HAP-1 (cell line): ENCODE measurements at regions not wholly inside any gene's neighbourhood (a gene's known extent, or its start where the extent isn't known, plus 50 kb on each side); places are given as distances from the start of the nearest gene placed in this dataset.

Experiments used
- DNase-seq, 2 experiments: peaks; one replicate each; pipeline ENCODE4 v3.0.0-alpha.2; 2016 to 2020; ENCODE audit warnings: low spot score in 2 of 2
- H3K27me3 ChIP-seq: fragments of 250-450 bp; sonication (Bioruptor Pico); 2 replicates; pipeline ENCODE4 v1.5.1; 2020; ENCODE audit warnings: low read depth, mild to moderate bottlenecking, moderate library complexity
- H3K36me3 ChIP-seq: fragments of 250-450 bp; sonication (Bioruptor Pico); replicated peaks from 2 replicates; pipeline ENCODE4 v1.5.1; 2020; ENCODE audit warnings: mild to moderate bottlenecking
- H3K4me1 ChIP-seq: fragments of 250-450 bp; sonication (Bioruptor Pico); 2 replicates; pipeline ENCODE4 v1.5.1; 2020; ENCODE audit warnings: mild to moderate bottlenecking
- H3K4me3 ChIP-seq: fragments of 250-450 bp; sonication (Bioruptor Pico); 2 replicates; pipeline ENCODE4 v1.5.1; 2020; ENCODE audit warnings: mild to moderate bottlenecking, moderate library complexity
- H3K9me3 ChIP-seq: fragments of 250-450 bp; sonication (Bioruptor Pico); 2 replicates; pipeline ENCODE4 v1.5.1; 2020; ENCODE audit warnings: mild to moderate bottlenecking, moderate library complexity
- in situ Hi-C: fragments of 300-500 bp; cut with MboI; formaldehyde crosslinking; loops from 3 replicates; pipeline ENCODE4 v1.14.3; 2020; ENCODE audit warnings: low sequenced_read_pairs, inconsistent platforms, mixed read lengths

- in situ Hi-C loops, result no loop called here
- no peak for DNase-seq
- H3K4me1 ChIP-seq, result no peaks in the 10 kb centered on the region
- no peaks in the 10 kb centered on the region for H3K36me3 ChIP-seq
- H3K4me3 ChIP-seq, result no peak overlapping the region
- H3K9me3 ChIP-seq, result no peaks in the 10 kb centered on the region
- H3K27me3 ChIP-seq, result no peaks in the 10 kb centered on the region
These were observed 876.5 kb downstream of the RAPGEF2 start for GRCh38 chr4:159979351-159979750.

- no peak for DNase-seq
- in situ Hi-C loops, result no loop called here
- Histone ChIP-seq H3K4me1 (no peaks in the 10 kb centered on the region), H3K27me3 (no peaks in the 10 kb centered on the region), H3K36me3 (no peaks in the 10 kb centered on the region), H3K4me3 (no peak overlapping the region), H3K9me3 (no peaks in the 10 kb centered on the region)
These were observed 877.1 kb downstream of the RAPGEF2 start for GRCh38 chr4:159979953-159980352.

- no peaks in the 10 kb centered on the region for H3K4me1 ChIP-seq
- H3K4me3 ChIP-seq, result no peak overlapping the region
- H3K27me3 ChIP-seq, result no peaks in the 10 kb centered on the region
- no peaks in the 10 kb centered on the region for H3K36me3 ChIP-seq
- in situ Hi-C loops, result no loop called here
- DNase-seq, result no peak
- no peaks in the 10 kb centered on the region for H3K9me3 ChIP-seq
These were observed 878.1 kb downstream of the RAPGEF2 start for GRCh38 chr4:159980826-159981468.

- in situ Hi-C loops, result no loop called here
These were observed 878.6 kb downstream of the RAPGEF2 start for GRCh38 chr4:159981469-159981856.

GRCh38 chr4:159983082-159983481 lies 880.2 kb downstream of the RAPGEF2 start:
- no peaks in the 10 kb centered on the region for H3K27me3 ChIP-seq
- in situ Hi-C loops, result no loop called here
- H3K4me3 ChIP-seq, result no peak overlapping the region
- H3K4me1 ChIP-seq, result no peaks in the 10 kb centered on the region
- DNase-seq, result no peak
- H3K9me3 ChIP-seq, result no peaks in the 10 kb centered on the region
- no peaks in the 10 kb centered on the region for H3K36me3 ChIP-seq

More at GRCh38 chr4:159981469-159981856, 878.6 kb downstream of the RAPGEF2 start:
- no peaks in the 10 kb centered on the region for H3K9me3 ChIP-seq
- H3K36me3 ChIP-seq, result no peaks in the 10 kb centered on the region
- no peak overlapping the region for H3K4me3 ChIP-seq
- H3K27me3 ChIP-seq, result no peaks in the 10 kb centered on the region
- H3K4me1 ChIP-seq, result no peaks in the 10 kb centered on the region
- DNase-seq, result no peak

- DNase-seq, result no peak
- no peaks in the 10 kb centered on the region; the same call in 1 of the 2 replicates for H3K9me3 ChIP-seq
These were observed 907.0 kb downstream of the RAPGEF2 start for GRCh38 chr4:160009656-160010493.

GRCh38 chr4:160019936-160020335 lies 917.1 kb downstream of the RAPGEF2 start:
- H3K27me3 ChIP-seq, result no peaks in the 10 kb centered on the region
- in situ Hi-C loops, result no loop called here
- no peak overlapping the region for H3K4me3 ChIP-seq
- no peaks in the 10 kb centered on the region for H3K4me1 ChIP-seq
- DNase-seq, result no peak
- no peaks in the 10 kb centered on the region for H3K36me3 ChIP-seq
- no peaks in the 10 kb centered on the region for H3K9me3 ChIP-seq

More at GRCh38 chr4:160009656-160010493, 907.0 kb downstream of the RAPGEF2 start:
- Histone ChIP-seq H3K27me3 (no peaks in the 10 kb centered on the region), H3K4me3 (no peak overlapping the region), H3K4me1 (no peaks in the 10 kb centered on the region), H3K36me3 (no peaks in the 10 kb centered on the region)
- in situ Hi-C loops, result no loop called here

GRCh38 chr4:160020804-160021203 lies 917.9 kb downstream of the RAPGEF2 start:
- DNase-seq, result no peak
- Histone ChIP-seq H3K4me1 (no peaks in the 10 kb centered on the region), H3K36me3 (no peaks in the 10 kb centered on the region), H3K4me3 (no peak overlapping the region), H3K27me3 (no peaks in the 10 kb centered on the region), H3K9me3 (no peaks in the 10 kb centered on the region)
- in situ Hi-C loops, result no loop called here

GRCh38 chr4:160021870-160022269 lies 919.0 kb downstream of the RAPGEF2 start:
- H3K27me3 ChIP-seq, result no peaks in the 10 kb centered on the region
- no peak overlapping the region for H3K4me3 ChIP-seq
- no peaks in the 10 kb centered on the region for H3K36me3 ChIP-seq
- H3K4me1 ChIP-seq, result no peaks in the 10 kb centered on the region
- in situ Hi-C loops, result no loop called here
- no peak for DNase-seq
- H3K9me3 ChIP-seq, result no peaks in the 10 kb centered on the region

- no peaks in the 10 kb centered on the region for H3K4me1 ChIP-seq
These were observed 923.8 kb downstream of the RAPGEF2 start for GRCh38 chr4:160026721-160027120.

GRCh38 chr4:160034501-160034900 lies 931.6 kb downstream of the RAPGEF2 start:
- H3K9me3 ChIP-seq, result no peaks in the 10 kb centered on the region
- DNase-seq, result no peak
- no peaks in the 10 kb centered on the region for H3K27me3 ChIP-seq
- H3K4me3 ChIP-seq, result no peak overlapping the region
- in situ Hi-C loops, result no loop called here
- H3K36me3 ChIP-seq, result no peaks in the 10 kb centered on the region
- H3K4me1 ChIP-seq, result no peaks in the 10 kb centered on the region

More at GRCh38 chr4:160026721-160027120, 923.8 kb downstream of the RAPGEF2 start:
- Histone ChIP-seq H3K27me3 (no peaks in the 10 kb centered on the region), H3K4me3 (no peak overlapping the region), H3K36me3 (no peaks in the 10 kb centered on the region), H3K9me3 (no peaks in the 10 kb centered on the region)
- in situ Hi-C loops, result no loop called here
- DNase-seq, result no peak

GRCh38 chr4:160038615-160039014 lies 935.7 kb downstream of the RAPGEF2 start:
- no peaks in the 10 kb centered on the region for H3K4me1 ChIP-seq
- H3K36me3 ChIP-seq, result no peaks in the 10 kb centered on the region
- in situ Hi-C loops, result no loop called here
- no peaks in the 10 kb centered on the region for H3K9me3 ChIP-seq
- no peak for DNase-seq
- no peak overlapping the region for H3K4me3 ChIP-seq
- H3K27me3 ChIP-seq, result no peaks in the 10 kb centered on the region

GRCh38 chr4:160044693-160045092 lies 941.8 kb downstream of the RAPGEF2 start:
- H3K27me3 ChIP-seq, result no peaks in the 10 kb centered on the region
- no peaks in the 10 kb centered on the region for H3K9me3 ChIP-seq
- no peaks in the 10 kb centered on the region for H3K36me3 ChIP-seq
- no peak for DNase-seq
- in situ Hi-C loops, result no loop called here
- no peak overlapping the region for H3K4me3 ChIP-seq
- H3K4me1 ChIP-seq, result no peaks in the 10 kb centered on the region

GRCh38 chr4:160082432-160083207 lies 979.7 kb downstream of the RAPGEF2 start:
- Histone ChIP-seq H3K36me3 (no peaks in the 10 kb centered on the region), H3K9me3 (no peaks in the 10 kb centered on the region; the same call in 1 of the 2 replicates), H3K4me1 (no peaks in the 10 kb centered on the region), H3K4me3 (no peak overlapping the region), H3K27me3 (no peaks in the 10 kb centered on the region)
- in situ Hi-C loops, result no loop called here
- DNase-seq, result no peak
